Left ventricle myocardium inferior (tissue), 1 donor: ENCODE measurements at regions not wholly inside any gene's neighbourhood (a gene's known extent, or its start where the extent isn't known, plus 50 kb on each side); places are given as distances from the start of the nearest gene placed in this dataset.
"Not testable (repeated sequence)": the region's sequence is repeated elsewhere in the genome, so short reads cannot be mapped to it uniquely, and the experiment has no call there.

ENCODE experiments used
- DNase-seq: peaks from one replicate; pipeline ENCODE4 v3.0.0-alpha.2; 2020
- H3K27ac ChIP-seq: fragments of 200-600 bp; replicated peaks from 2 replicates; pipeline ENCODE4 v1.8.0; 2021
- H3K27me3 ChIP-seq: fragments of 200-600 bp; 2 replicates; pipeline ENCODE4 v1.8.0; 2021; ENCODE audit warnings: low read depth
- H3K36me3 ChIP-seq: fragments of 200-600 bp; 2 replicates; pipeline ENCODE4 v1.8.0; 2021
- H3K4me1 ChIP-seq: fragments of 200-600 bp; 2 replicates; pipeline ENCODE4 v1.8.0; 2021
- H3K4me3 ChIP-seq: fragments of 200-600 bp; 2 replicates; pipeline ENCODE4 v1.8.0; 2021; ENCODE audit warnings: mild to moderate bottlenecking, moderate library complexity
- H3K9me3 ChIP-seq: fragments of 200-600 bp; replicated peaks from 2 replicates; pipeline ENCODE4 v1.8.0; 2021
- intact Hi-C: fragments of 100-400 bp; cut with micrococcal nuclease; formaldehyde crosslinking; loops from one replicate; pipeline ENCODE4 v1.11.0; 2022
- TF ChIP-seq, protein P1 (sequence below): fragments of 200-600 bp; IDR thresholded peaks from 2 replicates; pipeline ENCODE4 v1.8.0; 2021; ENCODE audit warnings: antibody characterized with exemption, mild to moderate bottlenecking, borderline replicate concordance
- donor health status: DM: no; HTN: yes; CAD: no; lungs with severe emphysema.

DNA sequence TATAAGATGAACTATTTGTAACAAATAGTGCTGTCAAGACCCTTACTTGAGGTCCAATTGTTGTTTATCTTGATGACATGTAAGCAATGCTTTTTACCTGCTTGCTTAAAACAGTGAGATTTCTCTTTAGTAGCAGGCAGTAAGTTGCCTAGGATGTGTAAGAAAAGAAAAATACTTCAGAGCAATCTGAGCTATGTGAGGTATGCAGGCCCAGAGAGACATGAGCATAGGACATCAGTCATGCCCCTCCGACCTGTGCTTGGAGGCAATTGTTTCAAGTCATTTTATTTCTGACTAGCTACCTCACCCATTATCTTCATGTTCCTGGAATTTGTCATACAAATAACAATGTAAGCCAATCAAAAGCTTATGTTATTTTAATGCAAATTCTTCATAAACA lies 930.6 kb upstream of the FBXO33 start:
- no peaks in the 10 kb centered on the region for H3K27me3 ChIP-seq
- H3K4me1 ChIP-seq, result no peaks in the 10 kb centered on the region
- DNase-seq, result no peak
- H3K36me3 ChIP-seq, result no peaks in the 10 kb centered on the region
- H3K4me3 ChIP-seq, result no peak overlapping the region
- H3K9me3 ChIP-seq, result no peaks in the 10 kb centered on the region
- TF ChIP-seq, protein P1, sequence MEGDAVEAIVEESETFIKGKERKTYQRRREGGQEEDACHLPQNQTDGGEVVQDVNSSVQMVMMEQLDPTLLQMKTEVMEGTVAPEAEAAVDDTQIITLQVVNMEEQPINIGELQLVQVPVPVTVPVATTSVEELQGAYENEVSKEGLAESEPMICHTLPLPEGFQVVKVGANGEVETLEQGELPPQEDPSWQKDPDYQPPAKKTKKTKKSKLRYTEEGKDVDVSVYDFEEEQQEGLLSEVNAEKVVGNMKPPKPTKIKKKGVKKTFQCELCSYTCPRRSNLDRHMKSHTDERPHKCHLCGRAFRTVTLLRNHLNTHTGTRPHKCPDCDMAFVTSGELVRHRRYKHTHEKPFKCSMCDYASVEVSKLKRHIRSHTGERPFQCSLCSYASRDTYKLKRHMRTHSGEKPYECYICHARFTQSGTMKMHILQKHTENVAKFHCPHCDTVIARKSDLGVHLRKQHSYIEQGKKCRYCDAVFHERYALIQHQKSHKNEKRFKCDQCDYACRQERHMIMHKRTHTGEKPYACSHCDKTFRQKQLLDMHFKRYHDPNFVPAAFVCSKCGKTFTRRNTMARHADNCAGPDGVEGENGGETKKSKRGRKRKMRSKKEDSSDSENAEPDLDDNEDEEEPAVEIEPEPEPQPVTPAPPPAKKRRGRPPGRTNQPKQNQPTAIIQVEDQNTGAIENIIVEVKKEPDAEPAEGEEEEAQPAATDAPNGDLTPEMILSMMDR, result no peak
- H3K27ac ChIP-seq, result no peak overlapping the region
- intact Hi-C loops, result no loop called here

DNA sequence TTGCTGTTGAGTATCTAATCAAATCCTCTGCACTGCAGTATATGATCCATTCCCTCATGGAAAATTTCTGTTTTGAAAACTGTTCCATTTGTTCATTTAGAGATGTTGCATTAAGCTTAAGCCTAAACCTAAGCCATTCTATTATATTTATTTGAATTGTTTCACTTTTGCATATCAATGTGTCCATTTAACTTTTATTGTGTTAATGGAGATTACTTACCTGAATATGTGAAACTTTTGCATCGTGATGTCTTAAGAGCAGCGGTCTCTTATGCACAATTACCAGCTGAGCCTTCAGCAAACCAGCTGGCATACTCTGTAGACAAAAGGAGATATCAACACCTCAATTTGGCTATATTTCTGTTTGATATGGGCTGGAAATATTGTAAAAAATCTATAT lies 922.5 kb upstream of the FBXO33 start:
- no peak overlapping the region for H3K4me3 ChIP-seq
- H3K9me3 ChIP-seq, result peaks cover 5% of the 10 kb centered on the region
- TF ChIP-seq, protein P1, result no peak
- intact Hi-C loops, result no loop called here
- no peaks in the 10 kb centered on the region for H3K4me1 ChIP-seq
- no peaks in the 10 kb centered on the region for H3K27me3 ChIP-seq
- no peak overlapping the region for H3K27ac ChIP-seq
- no peak for DNase-seq
- no peaks in the 10 kb centered on the region for H3K36me3 ChIP-seq

DNA sequence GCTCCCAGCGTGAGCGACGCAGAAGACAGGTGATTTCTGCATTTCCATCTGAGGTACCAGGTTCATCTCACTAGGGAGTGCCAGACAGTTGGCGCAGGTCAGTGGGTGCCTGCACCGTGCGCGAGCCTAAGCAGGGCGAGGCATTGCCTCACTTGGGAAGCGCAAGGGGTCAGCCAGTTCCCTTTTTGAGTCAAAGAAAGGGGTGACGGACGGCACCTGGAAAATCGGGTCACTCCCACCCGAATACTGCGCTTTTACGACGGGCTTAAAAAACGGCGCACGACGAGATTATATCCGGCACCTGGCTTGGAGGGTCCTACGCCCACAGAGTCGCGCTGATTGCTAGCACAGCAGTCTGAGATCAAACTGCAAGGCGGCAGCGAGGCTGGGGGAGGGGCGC lies 915.9 kb upstream of the FBXO33 start:
- H3K9me3 ChIP-seq, H3K36me3 ChIP-seq, H3K4me3 ChIP-seq, H3K27ac ChIP-seq, DNase-seq, H3K27me3 ChIP-seq, H3K4me1 ChIP-seq, intact Hi-C loops: not testable (repeated sequence)

DNA sequence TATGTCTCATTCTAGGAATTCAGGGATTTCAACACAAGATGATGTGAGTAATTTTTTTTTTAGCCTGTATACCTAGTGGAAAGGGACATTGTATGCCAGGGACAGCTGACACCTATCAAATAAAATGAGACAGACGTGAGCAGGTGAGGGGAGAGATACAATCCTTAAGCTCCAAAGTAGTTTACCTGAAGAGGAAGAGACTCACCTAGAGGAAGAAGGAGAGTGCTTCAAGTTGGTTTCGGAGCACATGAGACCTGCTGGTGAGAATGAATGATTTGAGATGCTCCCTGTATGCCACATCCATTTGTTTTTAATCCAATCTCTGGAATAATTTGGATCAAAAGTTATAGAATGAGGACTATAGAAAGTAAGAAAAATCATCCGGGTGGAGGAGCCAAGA lies 915.4 kb upstream of the FBXO33 start:
- H3K36me3 ChIP-seq, result no peaks in the 10 kb centered on the region
- no peak overlapping the region for H3K27ac ChIP-seq
- no peaks in the 10 kb centered on the region for H3K27me3 ChIP-seq
- no peaks in the 10 kb centered on the region for H3K4me1 ChIP-seq
- H3K9me3 ChIP-seq, result peaks cover 4% of the 10 kb centered on the region
- TF ChIP-seq, protein P1, result no peak
- no peak overlapping the region for H3K4me3 ChIP-seq
- intact Hi-C loops, result no loop called here
- DNase-seq, result no peak

DNA sequence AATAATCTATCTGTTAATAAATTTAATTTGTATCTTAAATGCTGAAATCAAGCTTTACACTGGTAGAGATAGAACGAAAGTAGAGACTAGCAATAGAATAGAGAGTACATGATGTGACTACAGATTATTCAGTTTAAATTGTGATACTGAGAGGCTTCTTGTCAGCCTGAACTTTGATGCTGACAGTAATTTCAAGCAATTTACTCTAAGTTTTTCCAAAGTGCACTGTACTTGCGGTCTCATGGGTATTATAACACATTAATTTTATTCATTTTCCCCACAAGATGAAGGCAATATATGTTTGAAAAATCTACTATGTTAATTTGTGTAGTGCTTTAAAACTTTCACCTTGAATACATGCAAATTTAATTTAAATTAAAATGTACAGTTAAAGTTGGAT lies 914.0 kb upstream of the FBXO33 start:
- H3K27ac ChIP-seq, result no peak overlapping the region
- intact Hi-C loops, result no loop called here

DNA sequence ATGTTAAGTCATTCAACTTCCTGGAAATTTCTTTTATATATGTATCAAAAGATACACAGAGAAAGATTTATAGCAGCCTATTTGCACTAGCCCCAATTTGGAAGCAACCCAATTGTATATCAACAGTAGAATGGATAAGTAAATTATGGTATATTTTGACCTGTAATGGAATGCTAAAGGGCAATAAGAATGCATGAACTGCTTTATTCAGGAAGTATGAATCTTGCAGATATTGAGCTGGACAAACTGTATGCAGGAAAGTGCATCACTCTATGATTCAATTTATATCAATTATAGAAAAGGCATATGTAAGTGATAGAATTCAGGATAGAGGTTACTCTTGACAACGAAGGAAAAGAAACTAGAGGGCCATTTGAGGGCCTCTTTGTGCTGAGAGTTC lies 913.1 kb upstream of the FBXO33 start:
- no peaks in the 10 kb centered on the region for H3K4me1 ChIP-seq
- H3K9me3 ChIP-seq, result peaks cover 4% of the 10 kb centered on the region
- H3K27ac ChIP-seq, result no peak overlapping the region
- TF ChIP-seq, protein P1, result no peak
- intact Hi-C loops, result no loop called here
- no peaks in the 10 kb centered on the region for H3K36me3 ChIP-seq
- no peak for DNase-seq
- no peaks in the 10 kb centered on the region for H3K27me3 ChIP-seq
- H3K4me3 ChIP-seq, result no peak overlapping the region

More for the DNA sequence above, 914.0 kb upstream of the FBXO33 start:
- Histone ChIP-seq H3K9me3 (peaks cover 4% of the 10 kb centered on the region), H3K36me3 (no peaks in the 10 kb centered on the region), H3K4me1 (no peaks in the 10 kb centered on the region), H3K4me3 (no peak overlapping the region), H3K27me3 (no peaks in the 10 kb centered on the region)
- DNase-seq, result no peak
- TF ChIP-seq, protein P1, result no peak
